Activated CD4-positive, alpha-beta memory T cell treated with anti-CD3 and anti-CD28 coated beads for 36 hours (primary cell): ENCODE measurements at regions not wholly inside any gene's neighbourhood (a gene's known extent, or its start where the extent isn't known, plus 50 kb on each side); places are given as distances from the start of the nearest gene placed in this dataset.

Experiments
- CTCF ChIA-PET: fragments of 350-600 bp; sonication (Branson Sonifier 250); formaldehyde crosslinking; loops from one replicate; lab custom pipeline; 2021; ENCODE audit warnings: antibody characterized with exemption, inconsistent platforms; lab: Charles Lee
- POLR2A ChIA-PET: fragments of 350-600 bp; sonication (Branson Sonifier 250); formaldehyde crosslinking; loops from one replicate; lab custom pipeline; 2021; ENCODE audit warnings: antibody characterized with exemption; lab: Charles Lee
- DNase-seq: peaks from one replicate; pipeline ENCODE4 v3.0.0-alpha.2; 2020
- H3K27ac Mint-ChIP-seq: one replicate; pipeline ENCODE4 v1.8.0; 2021; ENCODE audit warnings: mixed read lengths
- H3K27me3 Mint-ChIP-seq: one replicate; pipeline ENCODE4 v1.8.0; 2021; ENCODE audit warnings: mixed read lengths
- H3K36me3 Mint-ChIP-seq: one replicate; pipeline ENCODE4 v1.8.0; 2021; ENCODE audit warnings: mixed read lengths
- H3K4me1 Mint-ChIP-seq: one replicate; pipeline ENCODE4 v1.8.0; 2021; ENCODE audit warnings: low read depth, mixed read lengths
- H3K4me3 Mint-ChIP-seq: one replicate; pipeline ENCODE4 v1.8.0; 2021; ENCODE audit warnings: mild to moderate bottlenecking, mixed read lengths
- H3K9me3 Mint-ChIP-seq: one replicate; pipeline ENCODE4 v1.8.0; 2021; ENCODE audit warnings: mixed read lengths
- intact Hi-C: fragments of 100-400 bp; cut with micrococcal nuclease; formaldehyde crosslinking; loops from one replicate; pipeline ENCODE4 v1.15.1; 2023

DNA sequence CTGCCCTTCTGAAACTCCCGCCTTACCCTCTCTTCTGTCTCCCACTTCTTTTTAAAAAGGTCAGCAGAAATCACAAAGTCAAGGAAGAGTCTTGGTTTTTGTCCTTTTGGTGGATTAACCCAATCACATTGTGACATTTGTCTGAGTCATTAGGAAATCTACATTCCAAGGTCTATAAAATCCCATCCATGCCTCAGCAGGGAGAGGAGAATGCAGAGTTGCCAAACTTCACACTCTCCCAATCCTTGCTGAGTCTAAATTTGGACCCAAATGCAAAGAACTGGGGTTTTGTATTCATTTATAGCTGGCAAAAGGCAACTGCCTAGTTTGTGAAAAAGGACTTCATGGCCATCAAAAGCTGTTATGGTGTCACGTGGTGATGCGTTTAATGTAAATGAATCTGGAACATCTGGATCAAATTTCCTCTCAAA is 67.9 kb downstream of the TMEM30B start:
- Mint-ChIP-seq H3K4me1 (no peaks in the 10 kb centered on the region), H3K36me3 (no peaks in the 10 kb centered on the region), H3K27ac (no peak overlapping the region), H3K27me3 (peaks cover 14% of the 10 kb centered on the region), H3K9me3 (no peaks in the 10 kb centered on the region), H3K4me3 (no peak overlapping the region)
- CTCF ChIA-PET: no interaction called here
- DNase-seq: no peak
- intact Hi-C loops: no loop called here
- POLR2A ChIA-PET: no interaction called here

DNA sequence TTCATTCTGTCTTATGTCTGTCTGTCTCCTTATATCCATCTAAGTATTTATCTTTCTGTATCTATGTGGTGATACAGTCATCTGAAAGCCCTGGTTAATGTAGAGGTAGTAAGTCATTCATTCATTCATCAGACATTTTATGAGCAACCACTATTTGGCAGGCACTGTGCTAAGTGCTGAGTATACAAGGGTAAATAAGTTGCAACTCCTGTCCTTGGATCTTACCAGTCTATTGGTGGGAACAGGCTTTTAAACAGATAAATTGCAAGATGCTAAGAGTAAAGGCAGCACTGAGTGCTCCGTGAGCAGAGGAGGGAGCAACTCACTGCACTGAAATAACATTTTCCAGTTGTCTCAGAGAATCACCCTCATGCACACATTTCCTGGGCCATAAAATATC is 68.6 kb downstream of the TMEM30B start:
- Mint-ChIP-seq H3K9me3 (no peaks in the 10 kb centered on the region), H3K27me3 (peaks cover 14% of the 10 kb centered on the region), H3K4me3 (no peak overlapping the region), H3K4me1 (no peaks in the 10 kb centered on the region), H3K36me3 (no peaks in the 10 kb centered on the region), H3K27ac (no peak overlapping the region)
- ChIA-PET POLR2A (no interaction called here), CTCF (no interaction called here)
- no peak for DNase-seq
- intact Hi-C loops: no loop called here

DNA sequence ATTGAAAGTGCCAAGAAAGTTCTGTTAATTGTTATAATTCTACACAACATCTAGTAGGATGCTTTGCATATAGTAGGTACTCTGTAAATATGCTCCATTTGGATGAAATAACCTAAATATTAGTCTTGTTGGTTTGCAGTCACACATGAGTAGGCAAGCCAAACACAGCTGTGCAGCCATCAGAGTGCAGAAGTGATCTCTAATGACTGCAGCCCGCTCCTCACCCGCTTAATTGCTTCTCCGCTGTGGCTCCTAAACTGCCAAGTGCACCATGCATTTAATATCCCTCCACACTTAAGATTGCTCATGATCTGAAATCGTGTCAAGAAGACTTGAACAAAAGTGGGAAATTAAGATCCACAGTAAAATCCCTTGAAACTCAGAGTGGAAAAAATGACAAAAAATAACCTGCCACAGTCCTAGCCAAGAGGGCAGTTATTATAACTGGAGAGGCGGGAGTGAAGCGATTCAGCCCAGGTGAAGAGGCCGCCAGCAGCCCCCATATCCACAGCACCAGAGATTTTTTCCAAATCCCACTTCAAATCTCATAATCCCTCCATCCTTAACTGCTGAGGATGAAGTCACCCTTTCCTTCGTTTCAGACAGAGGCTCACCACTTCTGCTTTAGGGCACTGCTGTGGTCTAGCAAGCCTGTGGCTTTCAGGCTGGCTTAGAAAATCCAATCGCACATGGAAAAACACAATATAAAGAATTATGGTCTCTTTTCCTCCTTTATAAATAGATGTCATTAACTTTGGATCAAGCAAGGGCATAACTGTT is 69.5 kb downstream of the TMEM30B start:
- Mint-ChIP-seq H3K27ac (no peak overlapping the region), H3K9me3 (no peaks in the 10 kb centered on the region), H3K36me3 (no peaks in the 10 kb centered on the region), H3K4me1 (no peaks in the 10 kb centered on the region), H3K4me3 (no peak overlapping the region), H3K27me3 (peaks cover 13% of the 10 kb centered on the region)
- intact Hi-C loops: no loop called here
- ChIA-PET CTCF (no interaction called here), POLR2A (no interaction called here)
- no peak for DNase-seq

DNA sequence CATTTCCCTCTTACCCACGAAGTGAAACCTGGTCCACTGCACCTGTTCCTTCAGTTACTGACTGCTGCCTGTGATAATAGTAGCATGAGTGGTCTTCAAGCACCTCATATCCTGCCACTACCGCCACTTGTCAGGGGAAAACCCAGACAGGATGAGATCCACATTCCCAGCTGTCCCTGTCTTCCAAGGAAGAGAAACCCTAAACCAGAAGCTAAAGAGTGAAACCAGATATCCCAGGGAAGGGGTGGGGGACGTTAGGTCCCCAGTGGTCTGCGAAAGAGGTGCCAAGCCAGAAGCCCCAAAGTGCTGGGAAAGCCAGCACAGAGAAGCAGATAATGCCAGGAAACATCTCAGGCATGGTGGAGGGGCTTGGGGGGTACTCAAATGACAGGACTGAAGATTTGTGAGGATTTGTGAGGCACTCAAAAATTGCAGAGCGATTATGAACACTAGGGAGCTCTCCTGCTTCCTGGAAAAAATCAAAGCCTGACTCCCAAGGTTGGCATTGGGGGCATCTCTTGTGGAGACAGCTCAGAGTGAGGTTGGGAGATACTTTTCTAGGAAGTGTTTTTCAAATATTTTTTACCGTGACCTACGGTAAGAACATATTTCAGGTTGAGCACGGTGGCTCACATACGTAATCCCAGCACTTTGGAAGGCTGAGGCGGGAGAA is 77.9 kb downstream of the TMEM30B start:
- peaks cover 21% of the 10 kb centered on the region for H3K27me3 Mint-ChIP-seq
- ChIA-PET CTCF (no interaction called here), POLR2A (no interaction called here)
- intact Hi-C loops: no loop called here
- H3K27ac Mint-ChIP-seq: no peak overlapping the region
- H3K36me3 Mint-ChIP-seq: no peaks in the 10 kb centered on the region
- H3K9me3 Mint-ChIP-seq: no peaks in the 10 kb centered on the region
- no peaks in the 10 kb centered on the region for H3K4me1 Mint-ChIP-seq
- no peak overlapping the region for H3K4me3 Mint-ChIP-seq
- no peak for DNase-seq

DNA sequence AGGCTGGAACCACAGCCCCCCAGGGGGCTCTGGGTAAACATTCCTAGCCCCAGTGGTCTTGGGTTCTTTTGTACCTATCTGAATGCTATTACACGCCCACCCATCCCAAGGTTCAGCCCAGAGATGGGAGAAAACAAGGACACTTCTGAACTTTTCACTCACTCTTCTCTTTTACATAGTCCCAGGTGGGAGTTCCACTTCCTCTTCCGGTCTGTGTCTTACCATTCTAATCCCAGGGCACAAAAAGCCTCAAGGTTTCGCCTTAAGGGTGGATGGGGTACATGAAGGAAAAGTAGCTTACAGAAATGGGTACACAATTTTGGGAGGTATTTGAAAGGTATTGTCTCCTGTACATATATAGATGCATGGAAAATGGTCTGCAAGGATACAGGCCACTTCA is 79.0 kb downstream of the TMEM30B start:
- H3K27ac Mint-ChIP-seq: no peak overlapping the region
- H3K9me3 Mint-ChIP-seq: no peaks in the 10 kb centered on the region
- H3K4me3 Mint-ChIP-seq: no peak overlapping the region
- H3K36me3 Mint-ChIP-seq: no peaks in the 10 kb centered on the region
- no peak for DNase-seq
- H3K27me3 Mint-ChIP-seq: peaks cover 21% of the 10 kb centered on the region
- H3K4me1 Mint-ChIP-seq: no peaks in the 10 kb centered on the region
- intact Hi-C loops: no loop called here
- POLR2A ChIA-PET: no interaction called here
- CTCF ChIA-PET: no interaction called here

DNA sequence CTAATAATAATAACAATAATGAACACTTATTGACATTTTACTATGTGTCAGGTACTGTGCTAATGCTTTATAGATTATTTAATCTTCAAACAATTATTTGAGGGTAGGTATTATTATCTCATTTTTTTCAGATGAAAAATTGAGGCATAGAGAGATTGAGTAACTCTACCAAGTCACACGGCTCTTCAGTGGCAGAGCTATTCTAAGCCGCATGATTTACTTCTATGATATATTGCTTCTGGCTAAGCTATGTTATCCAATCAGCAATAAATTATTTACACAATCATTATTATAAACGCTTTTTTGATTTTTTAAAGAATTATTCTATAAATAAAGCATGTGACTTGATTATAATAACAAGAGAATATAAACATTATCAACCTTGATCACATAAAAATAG is 80.0 kb downstream of the TMEM30B start:
- peaks cover 25% of the 10 kb centered on the region for H3K27me3 Mint-ChIP-seq
- ChIA-PET POLR2A (no interaction called here), CTCF (no interaction called here)
- no peak for DNase-seq
- intact Hi-C loops: no loop called here
- no peak overlapping the region for H3K27ac Mint-ChIP-seq
- no peaks in the 10 kb centered on the region for H3K36me3 Mint-ChIP-seq
- no peaks in the 10 kb centered on the region for H3K9me3 Mint-ChIP-seq
- H3K4me1 Mint-ChIP-seq: no peaks in the 10 kb centered on the region
- no peak overlapping the region for H3K4me3 Mint-ChIP-seq

DNA sequence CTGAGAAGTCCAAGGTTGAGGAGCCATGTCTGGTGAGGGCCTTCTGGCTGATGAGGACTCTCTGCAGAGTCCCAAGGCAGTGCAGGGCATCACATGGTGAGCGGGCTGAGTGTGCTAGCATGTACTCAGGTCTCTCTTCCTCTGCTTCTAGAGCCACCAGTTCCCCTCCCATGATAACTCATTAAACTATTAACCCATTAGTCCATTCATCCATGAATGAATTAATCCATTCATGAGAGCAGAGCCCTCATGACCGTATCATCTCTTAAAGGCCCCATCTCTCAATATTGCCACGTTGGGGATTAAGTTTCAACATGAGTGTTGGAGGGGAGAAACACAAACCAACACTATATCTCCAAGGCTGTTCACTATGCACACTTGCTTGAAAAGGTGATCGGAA is 83.7 kb downstream of the TMEM30B start:
- intact Hi-C loops: no loop called here
- Mint-ChIP-seq H3K4me3 (no peak overlapping the region), H3K27me3 (peaks cover 22% of the 10 kb centered on the region), H3K36me3 (no peaks in the 10 kb centered on the region), H3K27ac (no peak overlapping the region), H3K9me3 (no peaks in the 10 kb centered on the region), H3K4me1 (no peaks in the 10 kb centered on the region)
- DNase-seq: no peak
- ChIA-PET POLR2A (no interaction called here), CTCF (no interaction called here)

DNA sequence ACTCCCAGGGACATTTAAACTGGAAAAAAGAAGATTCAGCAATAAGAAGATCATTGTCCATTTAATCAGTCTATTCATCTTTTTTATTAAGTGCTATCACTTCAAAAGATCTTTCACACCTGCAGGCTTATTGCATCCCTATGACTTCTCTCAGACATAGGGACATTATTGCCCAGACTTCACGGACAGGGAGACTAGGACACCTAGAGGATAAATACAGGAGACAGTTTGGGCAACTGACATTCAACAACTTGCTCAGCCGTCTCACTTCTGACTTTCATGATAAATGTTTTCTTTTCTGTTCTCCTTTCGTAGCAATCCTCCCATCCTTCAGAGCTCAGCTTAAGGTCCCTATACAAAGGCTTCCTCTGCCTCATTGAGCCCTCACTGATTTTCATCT is 84.3 kb downstream of the TMEM30B start:
- ChIA-PET POLR2A (no interaction called here), CTCF (no interaction called here)
- no peak overlapping the region for H3K27ac Mint-ChIP-seq
- intact Hi-C loops: no loop called here
- no peaks in the 10 kb centered on the region for H3K9me3 Mint-ChIP-seq
- no peak overlapping the region for H3K4me3 Mint-ChIP-seq
- no peak for DNase-seq
- H3K27me3 Mint-ChIP-seq: peaks cover 21% of the 10 kb centered on the region
- H3K4me1 Mint-ChIP-seq: no peaks in the 10 kb centered on the region
- H3K36me3 Mint-ChIP-seq: no peaks in the 10 kb centered on the region

DNA sequence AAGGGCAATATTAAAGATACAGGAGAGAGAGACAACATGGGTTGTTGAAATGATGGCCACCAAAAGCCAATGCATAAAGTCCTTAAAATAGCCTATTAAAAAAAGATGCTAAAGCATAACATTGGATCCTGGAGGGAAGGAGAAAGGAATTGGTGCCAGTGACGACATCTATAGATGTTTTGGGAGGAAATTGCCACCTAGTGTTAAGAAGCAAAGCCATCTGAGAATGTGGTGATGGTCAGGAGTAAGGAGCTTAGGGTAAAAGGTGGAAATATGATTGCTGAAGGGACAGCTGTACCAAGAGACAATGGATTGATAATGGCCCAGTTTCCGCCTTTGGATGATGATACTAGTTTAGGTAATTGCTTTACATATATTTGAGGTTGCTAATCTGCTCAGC is 85.1 kb downstream of the TMEM30B start:
- Mint-ChIP-seq H3K36me3 (no peaks in the 10 kb centered on the region), H3K27ac (no peak overlapping the region), H3K27me3 (peaks cover 21% of the 10 kb centered on the region), H3K4me1 (no peaks in the 10 kb centered on the region), H3K9me3 (no peaks in the 10 kb centered on the region), H3K4me3 (no peak overlapping the region)
- POLR2A ChIA-PET: no interaction called here
- intact Hi-C loops: no loop called here
- CTCF ChIA-PET: no interaction called here
- DNase-seq: no peak

DNA sequence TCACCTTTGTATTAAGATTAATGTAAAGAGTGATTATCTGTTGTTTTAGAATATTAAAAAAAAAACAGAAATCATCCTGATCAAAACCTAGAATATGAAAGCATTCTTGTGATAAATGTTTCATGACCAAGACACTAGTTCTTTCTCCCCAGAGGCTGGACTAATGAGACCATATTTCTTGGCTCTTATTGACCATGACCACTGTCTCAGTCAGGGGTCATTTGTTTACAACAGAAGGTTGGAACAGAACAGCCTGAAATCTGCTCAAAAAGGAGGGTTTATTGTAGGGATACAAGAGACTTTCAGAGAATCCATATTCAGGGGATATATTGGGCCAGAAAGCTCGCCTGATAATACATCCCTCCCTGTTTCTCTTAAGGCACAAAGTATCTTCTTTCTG is 87.7 kb downstream of the TMEM30B start:
- H3K4me1 Mint-ChIP-seq: peaks cover 9% of the 10 kb centered on the region
- H3K36me3 Mint-ChIP-seq: no peaks in the 10 kb centered on the region
- DNase-seq: no peak
- no peaks in the 10 kb centered on the region for H3K9me3 Mint-ChIP-seq
- peaks cover 25% of the 10 kb centered on the region for H3K27me3 Mint-ChIP-seq
- ChIA-PET POLR2A (no interaction called here), CTCF (no interaction called here)
- no peak overlapping the region for H3K27ac Mint-ChIP-seq
- H3K4me3 Mint-ChIP-seq: no peak overlapping the region
- intact Hi-C loops: no loop called here

DNA sequence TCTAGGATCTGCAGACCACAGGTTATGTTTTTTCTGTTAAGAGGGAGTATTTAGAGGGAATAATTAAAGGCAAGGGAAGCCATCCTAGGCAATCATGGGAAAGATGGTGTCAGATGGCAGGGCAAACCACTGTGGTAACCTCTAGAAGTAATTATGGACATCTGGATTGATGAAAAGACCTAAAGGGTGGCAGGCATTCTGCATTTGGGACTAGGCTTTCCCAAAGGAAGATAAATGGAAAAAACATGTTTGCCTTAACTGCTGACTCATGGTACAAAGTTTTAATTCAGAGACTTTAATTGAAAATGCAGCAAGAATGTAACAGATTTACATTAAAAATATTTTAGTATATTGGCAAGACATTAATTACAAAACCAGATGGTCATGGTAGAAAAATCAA is 88.1 kb downstream of the TMEM30B start:
- peaks cover 24% of the 10 kb centered on the region for H3K27me3 Mint-ChIP-seq
- POLR2A ChIA-PET: no interaction called here
- H3K4me3 Mint-ChIP-seq: no peak overlapping the region
- DNase-seq: no peak
- no peaks in the 10 kb centered on the region for H3K36me3 Mint-ChIP-seq
- peaks cover 9% of the 10 kb centered on the region for H3K4me1 Mint-ChIP-seq
- CTCF ChIA-PET: no interaction called here
- H3K9me3 Mint-ChIP-seq: no peaks in the 10 kb centered on the region
- H3K27ac Mint-ChIP-seq: no peak overlapping the region
- intact Hi-C loops: no loop called here

DNA sequence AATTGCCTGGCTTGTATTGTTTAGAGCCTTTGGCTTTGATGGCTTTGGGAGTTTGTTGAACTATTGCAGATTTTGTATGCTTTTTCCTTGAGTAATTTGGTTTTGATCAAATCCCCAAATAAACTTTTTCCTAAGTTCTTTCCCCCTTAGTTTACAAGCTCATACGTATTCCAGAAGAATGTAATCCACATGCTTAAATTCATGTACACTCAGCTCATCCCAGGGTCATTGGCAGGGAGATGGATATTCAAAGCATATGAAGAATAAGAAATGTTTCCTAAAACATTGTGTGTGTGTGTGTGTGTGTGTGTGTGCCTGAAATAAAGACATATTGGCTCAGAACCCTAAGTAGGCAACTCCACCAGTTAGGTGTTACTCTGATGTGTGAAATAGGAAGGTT is 89.4 kb downstream of the TMEM30B start:
- Mint-ChIP-seq H3K9me3 (no peaks in the 10 kb centered on the region), H3K36me3 (no peaks in the 10 kb centered on the region), H3K27me3 (peaks cover 28% of the 10 kb centered on the region), H3K4me3 (no peak overlapping the region), H3K4me1 (peaks cover 9% of the 10 kb centered on the region), H3K27ac (no peak overlapping the region)
- no peak for DNase-seq
- ChIA-PET CTCF (no interaction called here), POLR2A (no interaction called here)
- intact Hi-C loops: no loop called here

DNA sequence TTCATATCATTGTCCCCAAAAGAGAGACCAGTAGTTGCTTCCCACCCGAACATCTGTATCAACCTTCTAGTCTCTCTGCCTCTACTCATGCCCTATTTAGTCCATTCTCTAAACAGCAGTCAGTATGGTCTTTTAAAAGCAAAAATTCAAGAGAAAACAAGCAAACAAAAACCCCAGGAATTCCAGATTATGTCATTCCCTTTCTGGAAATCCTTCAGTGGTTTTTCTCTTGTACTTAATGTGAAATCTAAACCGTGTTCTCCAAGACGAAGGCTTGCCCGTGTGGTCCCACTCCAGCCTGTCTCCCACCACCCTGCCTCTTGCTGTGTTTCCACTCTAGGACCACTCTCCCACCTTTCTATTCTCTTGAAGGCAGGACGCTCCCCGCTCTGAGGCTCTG is 90.8 kb downstream of the TMEM30B start:
- Mint-ChIP-seq H3K36me3 (no peaks in the 10 kb centered on the region), H3K27me3 (peaks cover 30% of the 10 kb centered on the region), H3K9me3 (no peaks in the 10 kb centered on the region), H3K4me1 (peaks cover 9% of the 10 kb centered on the region), H3K27ac (no peak overlapping the region), H3K4me3 (no peak overlapping the region)
- no peak for DNase-seq
- intact Hi-C loops: no loop called here
- POLR2A ChIA-PET: no interaction called here
- CTCF ChIA-PET: no interaction called here
